Astrocyte (in vitro differentiated cells and primary cell): ENCODE measurements at regions not wholly inside any gene's neighbourhood (a gene's known extent, or its start where the extent isn't known, plus 50 kb on each side); places are given as distances from the start of the nearest gene placed in this dataset.

Experiments
- CTCF ChIP-seq: IDR thresholded peaks from 2 replicates; pipeline ENCODE4 v1.5.1; 2011; ENCODE audit warnings: low read depth, mild to moderate bottlenecking, inconsistent platforms, low read length, moderate library complexity; ENCODE audit not compliant: insufficient read depth
- EZH2 ChIP-seq: IDR thresholded peaks from 2 replicates; pipeline ENCODE4 v1.6.1; 2012; ENCODE audit warnings: mild to moderate bottlenecking, low read length, inconsistent platforms; ENCODE audit not compliant: insufficient read depth

DNA sequence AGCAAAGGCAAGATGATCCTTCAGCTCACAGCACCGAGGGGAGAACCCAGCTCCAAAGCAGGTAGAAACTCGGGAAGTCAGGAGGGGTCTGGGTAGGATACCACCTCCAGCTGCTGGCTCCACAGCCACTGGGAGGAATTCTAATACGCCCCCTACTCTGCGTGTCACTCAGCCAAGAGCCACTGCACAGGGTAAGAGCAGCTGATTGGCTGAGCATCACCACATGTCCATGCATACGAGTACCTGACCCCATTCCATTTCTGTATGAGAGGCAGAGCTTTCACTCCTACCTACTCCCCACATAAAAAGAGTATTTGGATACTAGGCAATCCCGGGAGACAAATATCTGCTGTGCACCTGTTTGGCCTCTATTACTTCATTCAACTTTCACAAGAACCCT, 121.4 kb downstream of the RRAGC start:
- TF ChIP-seq CTCF (no peak), EZH2 (no peak)
